ENCODE measurements at regions not wholly inside any gene's neighbourhood (a gene's known extent, or its start where the extent isn't known, plus 50 kb on each side); places are given as distances from the start of the nearest gene placed in this dataset.

- Histone ChIP-seq H3K4me3 (ENCODE audit: low read depth, low read length) (no peak overlapping the region), H3K9me3 (no peaks in the 10 kb centered on the region), H3K27me3 (no peaks in the 10 kb centered on the region), H3K4me1 (peaks cover 8% of the 10 kb centered on the region), H3K36me3 (no peaks in the 10 kb centered on the region)
- no peak for DNase-seq
- TF ChIP-seq CTCF (IDR thresholded peaks at IDR 0.05; ENCODE audit: low read depth, low read length), result no peak
Measured at GRCh38 chr4:177107288-177107921, 202.3 kb upstream of the NEIL3 start.

GRCh38 chr4:177108708-177109107 lies 201.0 kb upstream of the NEIL3 start:
- no peak for DNase-seq
- Histone ChIP-seq H3K36me3 (no peaks in the 10 kb centered on the region), H3K4me1 (peaks cover 8% of the 10 kb centered on the region), H3K27me3 (no peaks in the 10 kb centered on the region), H3K4me3 (ENCODE audit: low read depth, low read length) (no peak overlapping the region), H3K9me3 (no peaks in the 10 kb centered on the region)
- peak; percentile 39 for TF ChIP-seq CTCF (IDR thresholded peaks at IDR 0.05; ENCODE audit: low read depth, low read length)

- Histone ChIP-seq H3K27me3 (no peaks in the 10 kb centered on the region), H3K4me3 (ENCODE audit: low read depth, low read length) (no peak overlapping the region), H3K9me3 (no peaks in the 10 kb centered on the region), H3K36me3 (no peaks in the 10 kb centered on the region), H3K4me1 (peaks cover 8% of the 10 kb centered on the region)
- no peak for DNase-seq
- no peak for TF ChIP-seq CTCF (IDR thresholded peaks at IDR 0.05; ENCODE audit: low read depth, low read length)
Measured at GRCh38 chr4:177109769-177110168, 199.9 kb upstream of the NEIL3 start.

- DNase-seq, result no peak
- H3K36me3 ChIP-seq, result no peaks in the 10 kb centered on the region
- H3K9me3 ChIP-seq, result no peaks in the 10 kb centered on the region
- H3K4me1 ChIP-seq, result peaks cover 10% of the 10 kb centered on the region; the same call in 1 of the 2 replicates
- H3K27me3 ChIP-seq, result no peaks in the 10 kb centered on the region
- no peak for TF ChIP-seq CTCF (IDR thresholded peaks at IDR 0.05; ENCODE audit: low read depth, low read length)
- H3K4me3 ChIP-seq (ENCODE audit: low read depth, low read length), result no peak overlapping the region
Measured at GRCh38 chr4:177116161-177116560, 193.5 kb upstream of the NEIL3 start.

- H3K27me3 ChIP-seq, result no peaks in the 10 kb centered on the region
- no peaks in the 10 kb centered on the region for H3K9me3 ChIP-seq
- H3K4me1 ChIP-seq, result peaks cover 10% of the 10 kb centered on the region; the same call in 1 of the 2 replicates
- H3K36me3 ChIP-seq, result no peaks in the 10 kb centered on the region
- H3K4me3 ChIP-seq (ENCODE audit: low read depth, low read length), result no peak overlapping the region
- no peak for TF ChIP-seq CTCF (IDR thresholded peaks at IDR 0.05; ENCODE audit: low read depth, low read length)
- no peak for DNase-seq
Measured at GRCh38 chr4:177117256-177117655, 192.4 kb upstream of the NEIL3 start.

- DNase-seq, result no peak
- H3K4me1 ChIP-seq, result peaks cover 10% of the 10 kb centered on the region; the same call in 1 of the 2 replicates
- no peaks in the 10 kb centered on the region for H3K36me3 ChIP-seq
- H3K9me3 ChIP-seq, result no peaks in the 10 kb centered on the region
- no peak for TF ChIP-seq CTCF (IDR thresholded peaks at IDR 0.05; ENCODE audit: low read depth, low read length)
- H3K27me3 ChIP-seq, result no peaks in the 10 kb centered on the region
- no peak overlapping the region for H3K4me3 ChIP-seq (ENCODE audit: low read depth, low read length)
Measured at GRCh38 chr4:177118596-177118995, 191.1 kb upstream of the NEIL3 start.
